Head of caudate nucleus (tissue), 42 donors: ENCODE measurements at regions not wholly inside any gene's neighbourhood (a gene's known extent, or its start where the extent isn't known, plus 50 kb on each side); places are given as distances from the start of the nearest gene placed in this dataset.
"Not testable (repeated sequence)": the region's sequence is repeated elsewhere in the genome, so short reads cannot be mapped to it uniquely, and the experiment has no call there.

Experiments used
- DNase-seq, 42 donors: peaks; one replicate each; pipeline versions ENCODE4 v3.0.0 to v3.0.0-alpha.2; 2020 to 2021; ENCODE audit warnings: mixed read lengths in 7 of 42
- intact Hi-C: fragments of 100-400 bp; cut with DNase I; formaldehyde crosslinking; loops from one replicate; pipeline ENCODE4 v1.15.0; 2022

DNA sequence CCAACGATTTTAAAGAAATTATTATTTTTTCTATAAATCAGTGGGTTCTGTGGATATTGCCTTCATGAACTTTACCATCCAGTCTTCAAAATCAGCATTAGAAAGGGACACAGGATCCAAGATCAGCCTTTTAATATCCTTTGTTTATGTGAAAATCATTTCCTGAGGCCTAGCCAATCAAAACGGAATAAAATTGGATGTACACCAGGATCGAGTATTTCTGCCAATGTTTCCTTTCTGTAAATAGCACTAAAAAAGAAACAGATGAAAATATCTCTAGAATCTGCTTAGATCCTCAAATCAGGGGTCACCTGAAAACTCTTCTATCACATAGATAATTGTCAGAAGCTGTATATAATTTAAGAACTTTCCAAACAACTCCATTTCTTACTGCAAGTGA is 1598.5 kb downstream of the LRRC4C start:
- intact Hi-C loops, result no loop called here

DNA sequence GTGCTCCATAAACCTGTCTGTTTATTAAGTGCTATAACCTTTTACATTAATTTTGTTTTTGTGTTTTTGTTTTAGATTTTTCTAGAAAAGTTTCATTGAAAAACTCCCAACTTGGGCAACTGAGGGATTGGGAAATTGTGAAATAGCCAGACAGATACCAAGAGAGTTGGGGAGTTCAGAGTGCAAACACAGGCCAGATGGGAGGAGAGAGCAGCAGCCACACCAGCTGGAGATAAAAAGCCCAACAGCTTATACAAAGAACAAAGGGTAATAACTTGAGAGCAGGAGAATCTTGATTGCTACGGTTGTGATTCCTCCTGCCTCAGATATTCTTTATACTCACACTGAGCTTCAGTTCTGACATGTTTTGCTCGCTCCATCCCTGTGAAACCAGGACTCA is 1642.2 kb downstream of the LRRC4C start:
- intact Hi-C loops, result no loop called here
- DNase-seq, result no peak

More for the DNA sequence above, 1598.5 kb downstream of the LRRC4C start:
- no peak for DNase-seq

DNA sequence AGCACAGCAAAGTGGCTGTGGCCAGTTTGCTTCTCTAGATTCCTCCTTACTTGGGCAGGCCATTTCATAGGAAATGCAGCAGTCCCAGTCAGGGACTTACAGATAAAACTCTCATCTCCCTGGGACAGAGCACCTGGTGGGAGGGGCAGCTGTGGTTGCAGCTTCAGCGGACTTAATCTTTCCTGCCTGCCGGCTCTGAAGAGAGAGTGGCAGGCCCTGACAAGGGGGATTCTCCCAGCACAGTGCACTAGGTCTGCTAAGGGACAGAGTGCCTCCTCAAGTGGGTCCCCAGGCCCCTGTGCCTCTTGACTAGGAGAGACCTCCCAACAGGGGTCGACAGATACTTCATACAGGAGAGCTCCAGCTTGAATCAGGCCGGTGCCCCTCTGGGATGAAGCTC is 1649.1 kb downstream of the LRRC4C start:
- intact Hi-C loops, result no loop called here
- DNase-seq, result no peak

DNA sequence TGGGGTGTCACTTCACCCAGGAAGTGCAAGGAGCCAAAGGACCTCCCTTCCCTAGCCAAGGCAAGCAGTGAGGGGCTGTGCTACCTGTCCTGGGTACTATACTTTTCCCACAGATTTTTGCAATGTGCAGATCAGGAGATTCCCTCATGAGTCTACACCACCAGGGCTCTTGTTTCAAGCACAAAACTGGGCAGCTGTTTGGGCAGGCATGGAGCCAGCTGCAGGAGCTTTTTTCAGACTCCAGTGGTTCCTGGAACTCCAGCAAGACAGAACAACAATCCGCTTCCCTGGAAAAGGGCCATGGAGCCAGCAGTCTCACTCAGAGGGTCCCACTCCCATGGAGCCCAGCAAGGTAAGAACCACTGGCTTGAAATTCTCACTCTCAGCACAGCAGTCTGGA is 1649.6 kb downstream of the LRRC4C start:
- no peak for DNase-seq
- intact Hi-C loops, result no loop called here

DNA sequence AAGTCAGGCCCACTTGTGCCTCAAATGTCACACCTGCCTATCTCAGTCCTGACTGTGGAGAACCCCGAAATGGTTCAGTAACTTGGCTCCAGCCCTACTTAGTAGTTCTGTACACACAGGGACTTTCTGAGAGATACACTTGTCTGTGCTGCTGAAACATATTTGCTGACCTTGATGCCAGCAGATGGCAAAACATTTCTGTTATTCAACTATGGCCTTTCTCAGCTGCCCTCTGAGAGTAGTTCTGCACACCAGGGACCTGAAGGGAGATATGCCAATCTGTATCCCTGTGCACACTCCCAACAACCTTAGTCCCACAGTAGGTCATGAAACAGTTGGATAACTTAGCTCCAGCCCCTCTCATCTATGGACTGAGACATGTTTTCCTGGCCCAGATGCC is 1651.5 kb downstream of the LRRC4C start:
- intact Hi-C loops, result no loop called here
- no peak for DNase-seq

DNA sequence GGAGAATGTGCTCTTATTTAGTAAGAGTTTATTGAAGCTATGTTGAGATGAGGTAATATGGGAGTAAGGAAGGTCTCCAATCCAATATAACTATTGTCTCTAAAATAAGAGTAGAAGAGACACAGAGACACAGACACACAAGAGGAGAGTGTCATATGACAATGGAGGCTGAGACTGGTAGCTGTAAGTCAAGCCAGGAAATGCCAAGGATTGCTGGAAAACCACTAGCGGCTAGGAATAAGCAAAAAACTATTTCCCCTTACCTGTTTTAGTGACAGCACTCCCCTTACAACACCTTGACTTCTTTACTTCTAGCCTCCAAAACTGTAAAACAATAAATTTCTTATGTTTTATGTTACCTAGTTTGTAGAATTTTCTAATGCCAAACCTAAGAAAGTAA is 1652.8 kb downstream of the LRRC4C start:
- intact Hi-C loops, result no loop called here
- no peak for DNase-seq

DNA sequence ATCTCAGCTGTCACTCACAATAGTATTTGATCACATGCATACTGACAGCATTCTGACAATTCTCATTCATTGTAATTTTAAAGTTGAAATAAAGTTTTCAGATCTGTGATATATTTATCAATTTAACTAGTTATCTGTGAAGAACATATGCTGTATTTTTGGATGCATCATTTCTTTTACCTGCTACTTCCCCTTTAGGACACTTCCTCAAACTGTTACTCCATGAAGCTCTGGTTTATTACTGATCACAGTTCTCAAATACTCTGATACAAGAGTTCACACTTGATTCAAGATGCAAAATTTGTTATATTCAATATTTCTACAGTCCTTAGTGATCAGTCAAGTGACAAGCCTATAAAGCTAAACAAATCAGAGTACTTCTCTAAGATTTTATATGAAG is 1655.2 kb downstream of the LRRC4C start:
- intact Hi-C loops, result no loop called here
- no peak for DNase-seq

DNA sequence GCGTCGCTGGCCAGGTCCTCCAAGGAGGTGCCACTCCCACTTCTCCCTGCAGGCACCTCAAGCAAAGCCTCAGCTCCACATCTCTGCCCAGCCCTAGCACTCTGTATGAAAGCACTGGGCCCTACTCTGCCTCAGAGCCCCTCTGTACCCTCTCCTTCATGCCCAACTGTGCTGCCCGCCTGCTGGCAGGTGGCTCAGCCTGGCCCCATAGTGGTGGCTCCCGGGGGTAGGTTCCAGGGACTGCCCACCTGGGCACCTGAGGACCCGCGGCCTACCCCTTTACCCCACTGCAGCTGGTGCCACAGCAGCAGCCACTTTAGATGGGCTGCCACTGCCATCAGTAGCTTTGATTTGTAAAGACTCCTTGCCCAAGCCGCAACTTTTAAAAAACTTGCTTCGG is 1672.8 kb downstream of the LRRC4C start:
- intact Hi-C loops, result no loop called here
- no peak for DNase-seq

DNA sequence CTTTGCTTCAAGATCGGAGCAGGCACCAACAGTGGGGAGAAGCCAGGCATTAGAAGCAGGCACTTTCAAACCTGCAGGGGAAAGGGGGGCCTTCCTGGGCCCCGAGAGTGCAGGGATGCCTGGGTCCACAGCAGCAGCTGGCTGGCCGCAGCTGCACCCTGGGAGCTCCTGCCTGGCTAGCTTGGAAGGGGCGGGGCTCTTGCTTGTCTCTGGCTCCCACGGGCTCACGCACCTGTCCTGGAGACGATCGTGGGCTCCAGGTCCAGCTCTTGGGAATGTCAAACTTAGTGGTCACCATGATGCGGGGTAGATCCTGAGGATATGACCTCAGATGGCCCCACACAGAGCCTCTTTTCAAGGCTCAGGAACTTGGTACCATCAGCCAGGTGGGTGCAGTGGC is 1673.2 kb downstream of the LRRC4C start:
- DNase-seq, result no peak
- intact Hi-C loops, result no loop called here

DNA sequence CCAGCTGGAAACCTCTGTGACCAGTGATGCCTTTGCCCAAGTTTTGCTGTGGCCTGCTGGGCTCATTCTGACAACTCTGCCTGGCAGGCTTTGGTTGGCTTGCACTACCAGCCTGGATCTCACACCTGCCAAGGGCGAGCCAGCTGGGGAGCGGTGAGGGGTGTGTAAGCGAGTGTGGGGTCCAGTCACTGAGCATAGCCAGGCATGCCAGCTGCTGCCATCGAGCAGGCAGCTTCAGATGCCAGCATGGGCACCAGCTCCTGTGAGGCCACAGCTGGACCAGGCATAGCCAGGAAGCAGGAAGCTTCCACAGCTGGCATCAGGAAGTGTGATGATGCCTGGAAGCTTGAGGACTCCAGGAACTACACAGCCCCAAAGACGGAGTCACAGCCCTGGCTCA is 1674.6 kb downstream of the LRRC4C start:
- intact Hi-C loops, result no loop called here
- DNase-seq, result no peak

DNA sequence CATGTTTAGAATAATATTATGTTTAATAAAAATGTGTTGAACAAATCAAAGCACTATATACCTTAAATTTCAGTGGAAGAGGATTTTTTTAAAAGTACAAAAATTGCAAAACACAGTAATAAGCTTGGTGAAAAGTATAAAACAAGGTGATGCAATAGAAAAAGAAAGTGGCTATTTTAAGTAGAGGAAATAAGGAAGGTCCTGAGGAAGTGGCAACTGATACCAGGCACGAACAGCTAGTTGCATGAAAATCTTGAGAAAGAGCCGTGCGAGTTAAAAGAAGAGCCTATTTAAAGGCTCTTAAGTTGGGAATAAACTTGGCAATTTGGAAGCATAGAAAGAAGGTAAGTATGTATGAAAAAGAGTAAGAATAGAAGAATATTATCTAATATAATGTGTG is 1679.3 kb downstream of the LRRC4C start:
- no peak for DNase-seq
- intact Hi-C loops, result no loop called here

DNA sequence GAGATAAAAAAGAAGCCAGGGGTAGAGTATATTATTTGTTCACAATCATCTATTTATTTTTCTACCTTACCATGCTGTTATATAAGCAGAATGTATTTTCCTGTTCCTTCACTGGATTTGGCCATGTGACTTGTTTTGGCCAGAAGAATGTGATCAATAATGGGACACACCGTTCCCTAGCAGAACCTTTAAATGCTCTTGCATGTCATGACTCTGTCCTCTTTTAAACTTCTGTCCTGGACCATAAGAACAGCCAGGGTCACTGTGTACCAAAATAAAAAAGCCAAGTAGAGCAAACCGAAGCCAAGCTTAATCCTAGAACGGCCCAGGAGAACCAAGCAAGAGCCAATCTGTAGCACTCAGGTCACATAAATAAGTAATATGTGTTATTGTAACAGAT is 1682.4 kb downstream of the LRRC4C start:
- no peak for DNase-seq
- intact Hi-C loops, result no loop called here

DNA sequence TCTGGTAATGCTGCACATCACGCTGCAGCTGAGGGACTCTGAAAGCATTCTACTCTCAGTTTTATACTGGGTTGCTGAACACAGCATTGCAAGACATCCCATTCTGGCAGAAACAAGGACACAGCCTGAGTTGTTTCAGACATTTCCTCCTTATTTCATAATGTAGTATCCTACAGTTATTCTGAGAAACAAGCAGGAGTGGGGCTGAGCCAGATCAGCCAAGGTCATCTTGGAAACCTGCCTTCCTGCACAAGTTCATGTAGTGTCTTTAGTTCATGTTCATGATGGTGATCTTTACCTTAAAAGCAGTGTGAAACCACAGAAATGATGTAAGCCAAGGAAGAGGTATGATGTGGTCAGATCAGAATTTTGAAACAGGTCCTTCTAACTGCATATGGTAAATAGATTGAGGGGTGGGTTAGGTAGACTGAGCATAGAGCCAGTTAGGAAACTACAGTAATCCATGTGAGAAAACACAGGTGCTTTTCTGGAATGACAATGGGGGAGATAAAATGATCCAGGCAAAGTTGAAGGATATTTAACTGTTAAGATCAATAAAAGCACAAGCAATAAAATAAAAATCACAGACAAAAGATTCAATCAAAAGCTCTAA is 1686.8 kb downstream of the LRRC4C start:
- DNase-seq, result no peak
- intact Hi-C loops, result no loop called here

DNA sequence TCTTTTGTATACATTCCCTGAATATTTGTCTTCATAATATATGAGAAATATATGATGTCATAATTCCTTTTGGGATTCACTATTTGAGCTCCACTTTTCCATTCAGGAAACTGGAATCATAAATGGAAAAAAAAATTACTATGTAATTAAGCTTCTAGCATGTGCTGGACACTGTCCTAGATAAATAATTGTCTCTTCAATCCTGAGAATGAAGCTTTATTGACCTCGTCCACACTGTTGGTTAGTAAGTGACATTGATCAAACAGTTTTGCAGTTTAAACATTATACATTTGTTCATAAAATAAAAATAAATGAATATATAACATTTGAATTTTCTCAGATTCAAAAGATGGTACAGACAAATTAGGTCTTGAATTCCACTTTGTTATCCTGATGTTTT is 1691.2 kb downstream of the LRRC4C start:
- no peak for DNase-seq
- intact Hi-C loops, result no loop called here

DNA sequence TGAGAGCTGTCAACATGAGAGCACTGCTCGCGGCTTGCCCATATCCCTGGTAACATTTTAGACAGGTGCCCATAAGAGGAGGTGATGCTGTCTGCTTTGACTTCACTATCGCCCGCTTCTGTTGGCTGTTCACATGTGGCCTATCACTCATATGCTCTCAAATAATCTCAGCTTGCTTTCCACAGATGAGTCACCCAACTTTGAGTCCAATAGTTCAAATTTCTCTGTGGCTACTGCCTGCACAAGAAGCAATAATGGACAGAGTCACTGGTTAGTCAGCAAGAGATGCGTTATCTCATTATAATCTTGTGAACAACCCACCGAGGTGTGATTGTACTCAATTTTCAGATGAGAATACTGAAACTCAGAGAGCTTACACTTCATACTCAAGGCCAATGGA is 1714.1 kb downstream of the LRRC4C start:
- DNase-seq, result no peak

DNA sequence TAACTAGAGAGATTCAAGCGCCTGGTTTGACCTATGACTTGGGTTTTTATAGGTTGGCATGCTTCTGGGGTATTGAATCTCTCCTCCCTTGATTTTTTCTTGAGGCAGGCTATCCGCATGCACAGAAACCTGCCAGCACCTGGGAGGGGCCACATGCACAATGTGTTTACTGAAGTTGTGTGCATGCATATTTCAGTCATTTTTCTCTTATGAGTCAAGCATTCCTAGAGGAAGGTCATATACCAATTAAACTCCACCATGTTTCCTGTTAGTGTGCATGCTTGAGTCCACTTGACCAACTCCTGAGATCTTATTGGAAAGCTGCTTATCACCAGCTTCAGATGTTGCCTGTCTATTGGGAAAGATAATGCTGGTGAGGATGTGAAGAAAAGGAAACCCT is 1718.4 kb downstream of the LRRC4C start:
- DNase-seq, result no peak
- intact Hi-C loops, result no loop called here

More for the DNA sequence above, 1714.1 kb downstream of the LRRC4C start:
- intact Hi-C loops, result no loop called here

DNA sequence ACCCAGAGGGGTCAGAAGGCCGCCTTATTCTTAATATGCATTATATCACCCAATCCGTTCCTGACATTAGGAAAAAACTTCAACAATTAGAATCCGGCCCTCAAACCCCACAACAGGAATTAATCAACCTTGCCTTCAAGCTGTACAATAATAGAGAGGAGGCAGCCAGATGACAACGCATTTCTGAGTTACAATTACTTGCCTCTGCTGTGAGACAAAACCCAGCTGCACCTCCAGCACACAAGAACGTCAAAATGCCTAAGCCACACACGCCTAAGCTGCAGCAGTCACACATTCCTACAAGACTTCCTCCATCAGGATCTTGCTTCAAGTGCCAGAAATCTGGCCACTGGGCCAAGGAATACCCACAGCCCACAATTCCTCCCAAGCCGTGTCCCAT is 1723.1 kb downstream of the LRRC4C start:
- peak in 1 of 42 donors; percentile 6 for DNase-seq
- intact Hi-C loops, result not testable (repeated sequence)

DNA sequence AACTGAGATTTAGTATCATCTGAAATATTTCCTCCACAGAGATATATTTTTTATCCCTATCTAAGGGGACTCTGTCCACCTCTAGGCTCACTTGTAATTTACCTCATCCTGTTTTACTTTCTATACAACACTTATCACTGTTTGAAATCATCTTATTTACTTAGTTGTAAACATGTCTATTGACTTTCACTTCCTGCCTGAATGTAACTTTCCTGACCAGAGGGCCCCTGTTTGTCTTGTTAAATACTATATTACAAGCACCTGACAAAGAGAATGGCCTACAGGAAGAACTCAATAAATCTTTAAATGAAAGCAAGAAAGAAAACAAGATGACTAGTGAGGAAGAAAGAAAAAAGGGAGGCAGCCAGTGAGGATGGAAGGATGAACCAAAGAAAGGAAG is 1727.5 kb downstream of the LRRC4C start:
- no peak for DNase-seq
- intact Hi-C loops, result no loop called here

DNA sequence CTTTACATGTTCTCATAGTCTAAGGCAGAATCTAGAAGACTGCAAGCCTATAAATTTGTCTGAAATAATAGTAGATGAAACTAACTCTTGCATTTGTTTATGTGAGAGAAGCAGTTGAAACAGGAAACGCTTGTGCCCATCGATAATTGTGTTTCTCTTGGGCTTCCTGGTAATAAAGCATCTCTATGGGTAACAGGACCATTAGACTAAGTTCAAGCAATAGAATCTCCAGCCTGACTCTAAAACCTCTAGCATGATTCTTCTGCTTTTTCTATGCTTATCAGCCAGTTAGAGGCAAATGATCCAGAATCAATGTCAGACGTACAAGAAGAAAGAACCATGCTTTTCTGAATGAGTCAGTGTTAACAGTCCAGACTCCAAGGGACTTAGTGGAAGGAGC is 1734.4 kb downstream of the LRRC4C start:
- no peak for DNase-seq
- intact Hi-C loops, result no loop called here

DNA sequence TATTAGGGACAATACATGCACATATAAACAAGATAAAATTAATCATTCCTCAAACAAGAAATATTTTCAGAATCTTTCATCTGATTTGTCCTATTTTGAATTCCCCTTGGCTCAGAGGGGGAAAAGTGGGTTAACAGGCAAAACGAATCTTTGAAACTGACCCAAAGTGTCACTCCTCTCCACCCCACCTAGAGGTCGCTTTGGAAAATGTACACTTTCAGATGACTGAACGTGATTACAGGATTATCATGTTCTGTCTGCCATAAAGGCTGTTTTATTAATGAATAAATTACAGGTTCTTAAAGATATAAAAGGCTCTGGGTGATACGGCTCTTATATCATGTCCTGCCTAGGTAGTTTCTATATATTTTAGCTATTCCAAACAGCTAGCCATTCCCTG is 1735.0 kb downstream of the LRRC4C start:
- intact Hi-C loops, result no loop called here
- DNase-seq, result no peak

DNA sequence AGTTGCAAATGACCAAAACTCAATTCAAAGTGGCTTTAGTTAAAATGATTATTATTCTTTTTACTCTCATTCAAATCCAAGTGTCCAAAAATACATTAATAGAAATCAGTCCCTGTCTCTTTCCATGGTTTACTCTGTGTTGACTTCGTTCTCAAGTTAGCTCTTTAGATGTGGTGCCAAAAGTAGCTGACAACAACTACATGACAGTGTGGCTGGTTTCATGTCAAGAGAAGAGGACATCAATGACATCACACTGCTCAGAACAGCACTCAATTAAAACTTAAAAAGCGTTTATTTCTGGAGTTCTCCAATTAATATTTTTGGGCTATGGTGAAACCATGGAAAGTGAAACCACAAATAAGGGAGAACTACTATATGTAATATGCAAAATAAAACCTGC is 1746.9 kb downstream of the LRRC4C start:
- no peak for DNase-seq
- intact Hi-C loops, result no loop called here

DNA sequence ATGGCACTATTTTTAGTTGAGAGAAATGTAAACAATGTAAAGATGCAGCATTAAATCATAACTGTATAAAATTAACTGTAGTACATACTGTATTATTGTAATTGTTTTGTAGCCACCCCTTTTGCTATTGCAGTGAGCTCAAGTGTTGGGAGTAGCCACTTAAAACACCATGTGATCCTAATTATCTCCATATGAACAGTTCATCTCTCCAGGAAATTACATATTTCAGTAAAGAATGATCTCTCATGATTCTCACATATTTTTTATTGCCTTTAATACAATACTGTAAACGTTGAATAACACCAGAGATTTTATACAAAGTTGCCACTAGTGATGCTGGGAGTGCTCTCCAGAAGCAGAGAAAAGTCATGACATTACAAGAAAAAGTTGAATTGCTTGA is 1768.6 kb downstream of the LRRC4C start:
- intact Hi-C loops, result no loop called here
- DNase-seq, result no peak
